Neural crest cell (in vitro differentiated cells): ENCODE measurements at regions not wholly inside any gene's neighbourhood (a gene's known extent, or its start where the extent isn't known, plus 50 kb on each side); places are given as distances from the start of the nearest gene placed in this dataset.

Experiments
- DNase-seq: peaks from one replicate; pipeline ENCODE4 v3.0.0; 2021; ENCODE audit warnings: low read depth, mixed read lengths, low spot score
- H3K27ac Mint-ChIP-seq: one replicate; pipeline ENCODE4 v1.8.0; 2021; ENCODE audit warnings: mild to moderate bottlenecking, mixed read lengths; ENCODE audit not compliant: unreplicated experiment
- H3K27me3 Mint-ChIP-seq: 2 replicates; pipeline ENCODE4 v1.8.0; 2021; ENCODE audit warnings: low read depth, mild to moderate bottlenecking, mixed read lengths
- H3K36me3 Mint-ChIP-seq: 2 replicates; pipeline ENCODE4 v1.8.0; 2021; ENCODE audit warnings: low read depth, mild to moderate bottlenecking, mixed read lengths
- H3K4me1 Mint-ChIP-seq: 2 replicates; pipeline ENCODE4 v1.8.0; 2021; ENCODE audit warnings: mixed read lengths
- H3K4me3 Mint-ChIP-seq: one replicate; pipeline ENCODE4 v1.8.0; 2021; ENCODE audit warnings: mild to moderate bottlenecking, mixed read lengths
- H3K9me3 Mint-ChIP-seq: 2 replicates; pipeline ENCODE4 v1.8.0; 2021; ENCODE audit warnings: mixed read lengths
- TF ChIP-seq, protein P1 (sequence below): fragments of 200-600 bp; sonication (generic); conservative IDR thresholded peaks from 2 replicates; pipeline ENCODE4 v1.5.0; 2021; ENCODE audit warnings: antibody characterized with exemption, mild to moderate bottlenecking

DNA sequence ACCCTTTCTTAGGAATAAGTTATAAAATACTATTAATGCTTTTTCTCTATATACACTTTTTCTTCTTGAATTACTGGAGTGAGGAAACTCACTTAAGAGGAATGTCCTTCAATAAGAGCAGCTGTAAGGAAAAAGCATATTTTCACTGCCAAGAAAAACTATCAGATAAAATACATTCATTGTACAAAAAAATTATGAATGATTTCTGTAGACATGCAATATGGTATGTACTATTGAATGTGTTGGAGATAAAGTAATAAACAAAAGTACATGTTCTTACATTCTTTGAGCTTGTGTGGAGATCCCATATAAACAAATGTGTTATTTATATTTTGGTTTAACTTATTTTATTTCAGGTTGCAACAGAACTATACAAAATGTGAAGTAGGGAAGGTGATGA lies 241.0 kb upstream of the ZNF717 start:
- Mint-ChIP-seq H3K27ac (no peak overlapping the region), H3K4me3 (no peak overlapping the region), H3K36me3 (peaks cover 2% of the 10 kb centered on the region), H3K9me3 (peaks cover 5% of the 10 kb centered on the region), H3K4me1 (no peaks in the 10 kb centered on the region), H3K27me3 (no peaks in the 10 kb centered on the region)
- DNase-seq: no peak
- TF ChIP-seq, protein P1, sequence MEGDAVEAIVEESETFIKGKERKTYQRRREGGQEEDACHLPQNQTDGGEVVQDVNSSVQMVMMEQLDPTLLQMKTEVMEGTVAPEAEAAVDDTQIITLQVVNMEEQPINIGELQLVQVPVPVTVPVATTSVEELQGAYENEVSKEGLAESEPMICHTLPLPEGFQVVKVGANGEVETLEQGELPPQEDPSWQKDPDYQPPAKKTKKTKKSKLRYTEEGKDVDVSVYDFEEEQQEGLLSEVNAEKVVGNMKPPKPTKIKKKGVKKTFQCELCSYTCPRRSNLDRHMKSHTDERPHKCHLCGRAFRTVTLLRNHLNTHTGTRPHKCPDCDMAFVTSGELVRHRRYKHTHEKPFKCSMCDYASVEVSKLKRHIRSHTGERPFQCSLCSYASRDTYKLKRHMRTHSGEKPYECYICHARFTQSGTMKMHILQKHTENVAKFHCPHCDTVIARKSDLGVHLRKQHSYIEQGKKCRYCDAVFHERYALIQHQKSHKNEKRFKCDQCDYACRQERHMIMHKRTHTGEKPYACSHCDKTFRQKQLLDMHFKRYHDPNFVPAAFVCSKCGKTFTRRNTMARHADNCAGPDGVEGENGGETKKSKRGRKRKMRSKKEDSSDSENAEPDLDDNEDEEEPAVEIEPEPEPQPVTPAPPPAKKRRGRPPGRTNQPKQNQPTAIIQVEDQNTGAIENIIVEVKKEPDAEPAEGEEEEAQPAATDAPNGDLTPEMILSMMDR: no peak

DNA sequence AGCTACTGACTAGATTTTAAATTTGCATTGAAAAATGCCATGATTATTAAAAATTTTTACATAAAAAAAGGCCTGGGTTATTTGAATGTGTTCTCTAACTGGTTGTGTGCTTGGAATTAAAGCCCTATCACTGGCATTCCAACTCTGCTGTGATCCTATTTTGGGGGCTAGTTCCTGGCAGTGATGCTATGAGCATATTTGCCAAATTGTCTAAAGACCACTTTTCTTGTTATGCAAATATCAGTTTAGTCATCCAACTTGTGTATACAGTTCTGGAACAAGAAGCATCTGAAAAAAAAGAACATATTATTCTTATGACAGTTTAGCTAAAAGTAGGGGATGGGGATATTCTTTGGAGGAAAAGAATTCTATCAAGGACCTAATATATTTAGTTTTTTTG lies 243.4 kb upstream of the ZNF717 start:
- TF ChIP-seq, protein P1: no peak
- Mint-ChIP-seq H3K27me3 (no peaks in the 10 kb centered on the region), H3K4me3 (no peak overlapping the region), H3K36me3 (peaks cover 2% of the 10 kb centered on the region), H3K4me1 (no peaks in the 10 kb centered on the region), H3K27ac (no peak overlapping the region), H3K9me3 (peaks cover 5% of the 10 kb centered on the region)
- DNase-seq: no peak

DNA sequence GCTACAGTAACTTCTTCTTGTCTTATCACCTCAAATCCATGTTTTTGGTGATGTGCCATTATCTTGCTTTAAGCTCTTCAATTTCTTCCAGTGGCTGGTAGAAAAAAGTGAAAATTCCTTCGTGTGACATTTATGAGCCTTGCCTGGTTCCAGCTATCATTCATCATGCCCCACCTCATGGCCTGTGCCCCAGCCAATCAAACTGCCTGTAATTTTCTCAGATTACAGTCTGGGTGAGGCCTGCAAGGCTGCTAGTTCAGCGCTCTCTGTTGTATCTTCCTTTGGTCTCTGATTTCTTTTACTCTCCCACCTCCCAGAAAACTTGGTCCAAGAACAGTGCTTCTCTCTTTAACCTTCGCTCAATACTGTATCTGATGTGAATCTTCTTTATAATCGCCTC lies 249.3 kb upstream of the ZNF717 start:
- Mint-ChIP-seq H3K36me3 (peaks cover 2% of the 10 kb centered on the region), H3K4me3 (no peak overlapping the region), H3K4me1 (no peaks in the 10 kb centered on the region), H3K9me3 (peaks cover 5% of the 10 kb centered on the region), H3K27me3 (no peaks in the 10 kb centered on the region), H3K27ac (no peak overlapping the region)
- TF ChIP-seq, protein P1: no peak
- DNase-seq: no peak

GRCh38 chr3:76035117-76035516 lies 249.8 kb upstream of the ZNF717 start:
- Mint-ChIP-seq H3K27ac (no peak overlapping the region), H3K27me3 (no peaks in the 10 kb centered on the region), H3K9me3 (peaks cover 5% of the 10 kb centered on the region), H3K36me3 (peaks cover 2% of the 10 kb centered on the region), H3K4me1 (no peaks in the 10 kb centered on the region), H3K4me3 (no peak overlapping the region)
- DNase-seq: no peak
- TF ChIP-seq, protein P1: no peak

GRCh38 chr3:76038949-76039348 lies 253.6 kb upstream of the ZNF717 start:
- no peaks in the 10 kb centered on the region for H3K4me1 Mint-ChIP-seq
- no peaks in the 10 kb centered on the region for H3K27me3 Mint-ChIP-seq
- no peaks in the 10 kb centered on the region for H3K36me3 Mint-ChIP-seq
- H3K27ac Mint-ChIP-seq: no peak overlapping the region
- TF ChIP-seq, protein P1: no peak
- no peaks in the 10 kb centered on the region for H3K9me3 Mint-ChIP-seq
- DNase-seq: no peak
- H3K4me3 Mint-ChIP-seq: no peak overlapping the region

GRCh38 chr3:76039431-76039830 lies 254.1 kb upstream of the ZNF717 start:
- DNase-seq: no peak
- Mint-ChIP-seq H3K9me3 (no peaks in the 10 kb centered on the region), H3K27me3 (no peaks in the 10 kb centered on the region), H3K4me3 (no peak overlapping the region), H3K36me3 (no peaks in the 10 kb centered on the region), H3K27ac (no peak overlapping the region), H3K4me1 (no peaks in the 10 kb centered on the region)
- TF ChIP-seq, protein P1: no peak
